ENCODE measurements at regions not wholly inside any gene's neighbourhood (a gene's known extent, or its start where the extent isn't known, plus 50 kb on each side); places are given as distances from the start of the nearest gene placed in this dataset.

DNA sequence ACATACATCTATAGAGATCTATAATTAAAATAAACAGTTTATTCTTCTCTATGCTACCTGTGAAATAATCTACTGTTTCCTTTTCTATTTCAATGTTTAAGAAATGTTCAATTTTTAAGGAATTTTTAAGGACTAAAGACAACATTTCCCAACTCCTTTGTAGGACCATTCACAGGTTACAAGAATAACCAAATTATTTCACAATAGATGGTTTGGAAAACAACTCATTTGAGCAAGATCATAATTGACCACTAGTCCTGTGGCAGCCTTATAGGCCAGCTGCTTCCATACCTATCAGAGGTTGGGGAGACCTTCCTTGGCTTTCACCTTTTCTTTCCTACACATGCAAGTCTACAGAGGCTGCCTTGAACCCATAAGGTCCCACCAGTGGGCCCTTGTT lies 193.7 kb downstream of the TTC39B start:
- Histone ChIP-seq H3K4me1 (ENCODE audit: insufficient read depth, low read length) (no peaks in the 10 kb centered on the region), H3K27ac (ENCODE audit: low read depth, low read length) (no peak overlapping the region), H2AFZ (ENCODE audit: low read length) (no peak overlapping the region), H3K4me2 (ENCODE audit: insufficient read depth, low read length) (no peak overlapping the region), H3K36me3 (ENCODE audit: insufficient read depth, low read length) (no peaks in the 10 kb centered on the region), H3K27me3 (ENCODE audit: insufficient read depth, low read length) (peaks cover 3% of the 10 kb centered on the region), H3K4me3 (ENCODE audit: insufficient read depth, low read length) (no peak overlapping the region), H3K9me3 (ENCODE audit: low read depth, low read length) (no peaks in the 10 kb centered on the region), H4K20me1 (ENCODE audit: insufficient read depth, low read length) (no peaks in the 10 kb centered on the region), H3K79me2 (ENCODE audit: insufficient read depth, low read length) (no peaks in the 10 kb centered on the region)
- DNase-seq (ENCODE audit: insufficient read length, low spot score, missing footprints), result no peak
- TF ChIP-seq CTCF (IDR thresholded peaks at IDR 0.05; ENCODE audit: extremely low read depth, low read depth, low read length), result no peak

- Histone ChIP-seq H3K9me3 (ENCODE audit: low read depth, low read length) (no peaks in the 10 kb centered on the region), H3K4me1 (ENCODE audit: insufficient read depth, low read length) (no peaks in the 10 kb centered on the region), H3K79me2 (ENCODE audit: insufficient read depth, low read length) (no peaks in the 10 kb centered on the region), H3K27me3 (ENCODE audit: insufficient read depth, low read length) (no peaks in the 10 kb centered on the region), H2AFZ (ENCODE audit: low read length) (no peak overlapping the region), H3K4me3 (ENCODE audit: insufficient read depth, low read length) (no peak overlapping the region), H4K20me1 (ENCODE audit: insufficient read depth, low read length) (no peaks in the 10 kb centered on the region), H3K4me2 (ENCODE audit: insufficient read depth, low read length) (no peak overlapping the region), H3K36me3 (ENCODE audit: insufficient read depth, low read length) (no peaks in the 10 kb centered on the region), H3K27ac (ENCODE audit: low read depth, low read length) (no peak overlapping the region)
- no peak for TF ChIP-seq CTCF (IDR thresholded peaks at IDR 0.05; ENCODE audit: extremely low read depth, low read depth, low read length)
- no peak for DNase-seq (ENCODE audit: insufficient read length, low spot score, missing footprints)
Observed at GRCh38 chr9:15111071-15111470, 195.9 kb downstream of the TTC39B start.

- Histone ChIP-seq H3K79me2 (ENCODE audit: insufficient read depth, low read length) (no peaks in the 10 kb centered on the region), H3K4me1 (ENCODE audit: insufficient read depth, low read length) (no peaks in the 10 kb centered on the region), H4K20me1 (ENCODE audit: insufficient read depth, low read length) (no peaks in the 10 kb centered on the region), H2AFZ (ENCODE audit: low read length) (no peak overlapping the region), H3K4me3 (ENCODE audit: insufficient read depth, low read length) (no peak overlapping the region), H3K36me3 (ENCODE audit: insufficient read depth, low read length) (no peaks in the 10 kb centered on the region), H3K9me3 (ENCODE audit: low read depth, low read length) (no peaks in the 10 kb centered on the region), H3K27me3 (ENCODE audit: insufficient read depth, low read length) (peaks cover 3% of the 10 kb centered on the region), H3K27ac (ENCODE audit: low read depth, low read length) (no peak overlapping the region), H3K4me2 (ENCODE audit: insufficient read depth, low read length) (no peak overlapping the region)
- DNase-seq (ENCODE audit: insufficient read length, low spot score, missing footprints), result peak; percentile 66
- peak; percentile 74 for TF ChIP-seq CTCF (IDR thresholded peaks at IDR 0.05; ENCODE audit: extremely low read depth, low read depth, low read length)
Observed at GRCh38 chr9:15104826-15105420, 194.7 kb upstream of the FREM1 start.

DNA sequence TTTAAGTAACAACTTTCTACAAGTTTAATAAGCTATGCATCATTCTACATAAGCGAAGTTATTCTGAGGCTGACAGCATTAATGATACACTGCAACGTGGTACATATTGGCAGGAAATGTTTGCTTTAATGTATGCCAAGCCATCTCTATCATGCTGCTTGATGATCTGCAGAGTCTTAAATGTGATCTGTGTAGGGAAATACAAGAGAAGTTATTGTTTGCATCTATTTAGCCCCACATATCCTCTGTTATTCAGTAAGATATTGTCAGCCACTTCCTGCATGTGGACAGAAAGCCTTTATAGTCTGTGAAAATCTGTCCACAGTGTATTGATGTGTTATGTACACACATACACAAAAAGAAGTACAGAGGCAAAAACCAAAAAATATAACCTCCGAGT lies 193.1 kb upstream of the FREM1 start:
- no peak overlapping the region for H3K27ac ChIP-seq (ENCODE audit: low read depth, low read length)
- no peak overlapping the region for H2AFZ ChIP-seq (ENCODE audit: low read length)
- H3K36me3 ChIP-seq (ENCODE audit: insufficient read depth, low read length), result no peaks in the 10 kb centered on the region
- no peak for DNase-seq (ENCODE audit: insufficient read length, low spot score, missing footprints)
- no peak overlapping the region for H3K4me2 ChIP-seq (ENCODE audit: insufficient read depth, low read length)
- H3K9me3 ChIP-seq (ENCODE audit: low read depth, low read length), result no peaks in the 10 kb centered on the region
- H3K4me3 ChIP-seq (ENCODE audit: insufficient read depth, low read length), result no peak overlapping the region
- H3K79me2 ChIP-seq (ENCODE audit: insufficient read depth, low read length), result no peaks in the 10 kb centered on the region
- H3K4me1 ChIP-seq (ENCODE audit: insufficient read depth, low read length), result no peaks in the 10 kb centered on the region
- TF ChIP-seq CTCF (IDR thresholded peaks at IDR 0.05; ENCODE audit: extremely low read depth, low read depth, low read length), result no peak
- H4K20me1 ChIP-seq (ENCODE audit: insufficient read depth, low read length), result no peaks in the 10 kb centered on the region
- peaks cover 3% of the 10 kb centered on the region for H3K27me3 ChIP-seq (ENCODE audit: insufficient read depth, low read length)

Data from osteoblast (primary cell).